Lower leg skin (tissue), 4 donors: ENCODE measurements at regions not wholly inside any gene's neighbourhood (a gene's known extent, or its start where the extent isn't known, plus 50 kb on each side); places are given as distances from the start of the nearest gene placed in this dataset.

Experiments
- DNase-seq, 2 donors: peaks; one replicate each; pipeline ENCODE4 v3.0.0-alpha.2; 2019; ENCODE audit warnings: low spot score in 2 of 2
- H3K4me3 ChIP-seq: fragments of 200-600 bp; sonication (generic); 2 replicates; pipeline ENCODE4 v1.5.1; 2017; ENCODE audit warnings: mild to moderate bottlenecking, low read depth; ENCODE audit not compliant: poor library complexity, severe bottlenecking
- POLR2A ChIP-seq, 2 donors: fragments of 450-650 bp; IDR thresholded peaks; one replicate each; pipeline ENCODE4 v1.6.1; 2016 to 2017; ENCODE audit warnings: antibody characterized with exemption in 2 of 2, mild to moderate bottlenecking in 1 of 2, moderate library complexity in 1 of 2
- WGBS, 2 donors: methylation state at CpG; one replicate each; pipeline ENCODE4 v1.1.5; 2018; 5-methylcytosine and 5-hydroxymethylcytosine counted together
- intact Hi-C: fragments of 100-400 bp; cut with DNase I; formaldehyde crosslinking; loops from one replicate; pipeline ENCODE4 v1.15.0; 2023; ENCODE audit warnings: low total_unique reads
- TF ChIP-seq, protein P1 (sequence below), 3 donors: fragments of 450-650 bp; IDR thresholded peaks; one replicate each; pipeline ENCODE4 v1.5.1; 2016; ENCODE audit warnings: antibody characterized with exemption in 3 of 3, mild to moderate bottlenecking in 3 of 3, moderate library complexity in 2 of 3

DNA sequence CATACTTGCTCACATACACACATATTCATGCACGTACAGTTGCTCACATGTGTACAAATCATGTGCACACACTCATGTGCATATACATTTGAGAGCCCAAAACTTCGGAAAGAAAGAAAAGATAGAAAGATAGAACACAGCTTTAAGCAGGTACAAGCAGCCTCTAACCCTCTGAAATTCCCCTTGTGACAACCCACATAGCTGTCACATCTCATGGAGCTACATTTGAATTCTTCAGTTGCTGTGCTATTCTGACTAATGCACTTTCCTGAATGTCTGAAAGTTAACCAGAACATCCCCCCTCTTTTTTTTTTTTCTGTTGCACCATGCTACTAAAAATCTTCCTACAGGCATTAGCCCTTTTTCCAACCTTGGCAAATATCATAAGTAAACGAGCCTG lies 51.9 kb upstream of the KCNA5 start:
- H3K4me3 ChIP-seq = no peak overlapping the region
- DNase-seq = no peak
- intact Hi-C loops = loop anchor here (10.0 kb wide), 1 partner anchor 1813 kb away; no protein-coding TSS in a partner anchor
- 62 to 65% methylated on average over 3 of the region's 3 CpGs for WGBS, 2 donors
- TF ChIP-seq POLR2A (IDR thresholded peaks at IDR 0.05) = no peak
- TF ChIP-seq, protein P1, sequence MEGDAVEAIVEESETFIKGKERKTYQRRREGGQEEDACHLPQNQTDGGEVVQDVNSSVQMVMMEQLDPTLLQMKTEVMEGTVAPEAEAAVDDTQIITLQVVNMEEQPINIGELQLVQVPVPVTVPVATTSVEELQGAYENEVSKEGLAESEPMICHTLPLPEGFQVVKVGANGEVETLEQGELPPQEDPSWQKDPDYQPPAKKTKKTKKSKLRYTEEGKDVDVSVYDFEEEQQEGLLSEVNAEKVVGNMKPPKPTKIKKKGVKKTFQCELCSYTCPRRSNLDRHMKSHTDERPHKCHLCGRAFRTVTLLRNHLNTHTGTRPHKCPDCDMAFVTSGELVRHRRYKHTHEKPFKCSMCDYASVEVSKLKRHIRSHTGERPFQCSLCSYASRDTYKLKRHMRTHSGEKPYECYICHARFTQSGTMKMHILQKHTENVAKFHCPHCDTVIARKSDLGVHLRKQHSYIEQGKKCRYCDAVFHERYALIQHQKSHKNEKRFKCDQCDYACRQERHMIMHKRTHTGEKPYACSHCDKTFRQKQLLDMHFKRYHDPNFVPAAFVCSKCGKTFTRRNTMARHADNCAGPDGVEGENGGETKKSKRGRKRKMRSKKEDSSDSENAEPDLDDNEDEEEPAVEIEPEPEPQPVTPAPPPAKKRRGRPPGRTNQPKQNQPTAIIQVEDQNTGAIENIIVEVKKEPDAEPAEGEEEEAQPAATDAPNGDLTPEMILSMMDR (IDR thresholded peaks at IDR 0.05) = no peak

DNA sequence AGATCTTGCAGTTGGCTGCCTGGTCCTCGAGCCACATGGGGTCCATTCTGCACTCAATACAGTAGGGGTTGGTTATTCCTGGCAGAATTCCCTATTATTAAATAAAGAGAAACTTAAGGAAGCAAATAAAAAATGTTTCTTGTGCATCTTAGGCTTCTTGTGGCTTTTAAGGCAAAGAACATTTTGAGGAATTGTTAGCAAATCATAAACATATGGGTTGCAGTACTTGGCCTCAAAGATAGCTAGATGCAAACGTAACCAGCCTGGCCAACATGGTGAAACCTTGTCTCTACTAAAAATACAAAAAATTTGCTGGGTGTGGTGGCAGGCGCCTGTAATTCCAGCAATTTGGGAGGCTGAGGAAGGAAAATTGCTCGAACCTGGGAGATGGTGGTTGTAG lies 50.8 kb upstream of the KCNA5 start:
- no peak overlapping the region for H3K4me3 ChIP-seq
- TF ChIP-seq, protein P1 (IDR thresholded peaks at IDR 0.05) = no peak
- TF ChIP-seq POLR2A (IDR thresholded peaks at IDR 0.05) = no peak
- WGBS, 2 donors = 56 to 63% methylated on average over 4 of the region's 4 CpGs
- intact Hi-C loops = loop anchor here (10.0 kb wide), 1 partner anchor 1812 kb away; no protein-coding TSS in a partner anchor
- no peak for DNase-seq
